Stimulated activated naive CD8-positive, alpha-beta T cell treated with anti-CD3 and anti-CD28 coated beads, Interleukin-15, Interleukin-2, amounts not matched to agents 100 U/mL and 50 U/mL, for 24 hours (primary cell): ENCODE measurements at regions not wholly inside any gene's neighbourhood (a gene's known extent, or its start where the extent isn't known, plus 50 kb on each side); places are given as distances from the start of the nearest gene placed in this dataset.

Source experiments
- ATAC-seq: fragments of 150-1000 bp; cut with Tn5 transposase; one replicate; pipeline ENCODE4 v1.10.0; 2021
- DNase-seq: peaks from one replicate; pipeline ENCODE4 v3.0.0; 2021

DNA sequence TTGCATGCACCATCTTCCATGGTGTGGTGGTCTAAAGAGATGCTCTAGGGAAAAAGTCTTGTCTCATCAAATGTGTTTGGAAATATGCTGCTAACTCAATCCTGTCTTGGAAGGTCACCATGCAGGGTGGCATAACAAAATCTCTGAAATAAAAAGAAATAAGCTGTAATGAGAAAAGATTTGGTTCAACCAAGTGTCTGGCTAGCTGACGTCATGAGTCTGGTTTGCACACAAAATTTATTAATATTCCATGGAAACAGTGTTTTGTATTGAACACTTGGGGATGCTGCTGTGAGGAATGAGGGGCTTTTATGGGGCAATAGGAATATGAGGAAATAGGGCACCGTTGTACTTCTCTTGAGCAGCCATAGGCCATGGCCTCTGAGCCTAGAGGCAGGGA, 575.7 kb upstream of the CDH5 start:
- no peak for DNase-seq
- no peak for ATAC-seq

DNA sequence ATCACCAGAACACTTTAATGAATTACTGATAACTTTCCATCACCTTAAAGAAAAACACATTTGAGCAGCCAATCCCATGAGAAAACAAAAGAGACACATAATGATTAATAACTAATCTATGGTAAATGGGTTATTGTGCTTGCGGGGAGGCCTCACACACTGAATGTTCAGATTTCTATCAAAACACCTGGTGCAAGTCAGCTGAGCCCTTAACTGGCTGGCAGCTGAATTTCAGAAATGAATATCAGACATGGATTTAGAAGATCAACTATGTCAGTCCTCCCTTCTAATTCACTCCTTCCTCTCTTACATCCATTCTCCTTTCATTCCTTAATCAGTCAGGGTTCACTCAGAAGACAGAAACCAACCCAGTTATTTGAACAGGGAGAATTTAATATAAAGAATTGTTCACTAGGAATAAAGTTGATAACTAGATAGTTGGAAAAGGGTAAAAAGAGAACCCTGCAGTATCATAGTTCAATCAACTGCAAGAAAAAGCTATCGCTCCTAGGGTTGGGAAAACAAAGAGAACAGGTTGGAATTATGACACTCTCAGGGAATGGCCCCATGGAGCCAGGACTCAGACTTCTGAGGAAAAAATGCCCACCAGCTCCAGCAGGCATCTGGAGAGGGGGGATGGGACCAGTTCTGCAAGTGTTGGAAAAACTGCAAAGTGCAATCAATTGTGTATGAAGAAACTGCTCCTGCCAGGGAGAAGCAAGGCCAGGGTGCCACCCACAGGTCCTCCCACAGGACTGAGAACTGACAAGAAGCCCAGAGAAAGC, 577.1 kb upstream of the CDH5 start:
- DNase-seq (no peak), ATAC-seq (no peak)

DNA sequence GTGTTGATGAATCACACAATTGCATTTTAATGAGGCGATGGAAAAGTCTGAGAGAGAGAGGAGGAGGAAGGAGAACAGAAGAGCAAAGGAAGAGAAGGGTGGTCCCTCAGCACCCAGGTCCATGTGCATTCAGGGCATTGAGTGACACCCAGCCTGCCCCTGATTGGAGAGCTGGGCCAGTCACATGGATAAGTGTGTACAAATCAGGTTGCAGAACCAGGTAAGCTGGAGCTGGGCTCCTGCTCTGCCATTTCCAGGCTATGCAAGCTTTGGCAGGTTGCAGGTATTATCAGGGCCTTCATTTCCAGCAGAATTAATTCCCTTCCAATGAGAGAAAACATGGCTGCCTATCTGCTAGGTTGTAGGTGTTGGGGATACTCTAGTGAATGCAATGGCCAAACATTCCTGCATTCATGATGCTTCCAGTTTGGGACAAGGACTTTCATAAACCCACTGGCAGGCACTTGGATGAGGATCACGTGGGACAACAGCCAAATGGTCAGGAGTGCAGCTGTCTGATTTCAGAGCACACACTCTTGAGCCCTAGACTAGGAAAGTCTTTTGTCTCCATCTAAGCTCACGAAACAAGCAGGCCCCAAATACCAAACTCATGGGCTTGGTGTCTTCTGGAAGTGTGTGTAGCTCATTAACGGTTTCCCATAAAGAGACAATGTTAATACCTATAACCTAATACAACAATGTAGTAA, 577.9 kb upstream of the CDH5 start:
- no peak for ATAC-seq

DNA sequence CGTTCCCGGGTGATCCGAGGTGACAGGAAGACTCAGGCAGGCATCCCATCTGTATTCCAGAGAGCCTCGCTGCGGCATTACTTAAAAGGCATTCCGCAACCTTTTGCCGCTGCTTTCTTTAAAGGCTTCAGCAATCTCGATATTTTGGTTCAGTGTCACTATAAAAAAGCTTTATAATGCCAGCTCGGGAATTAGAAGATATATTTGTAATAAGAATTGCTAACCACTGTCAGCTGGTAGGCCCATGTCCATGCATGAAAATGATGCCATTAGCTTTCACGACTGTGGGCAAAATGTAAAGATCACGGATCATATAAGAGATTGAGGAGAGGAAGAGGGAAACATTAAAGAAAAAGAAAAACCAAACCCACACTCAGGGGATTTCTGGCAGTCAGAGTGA, 578.6 kb upstream of the CDH5 start:
- ATAC-seq: no peak
- DNase-seq: no peak

More for the DNA sequence above, 577.9 kb upstream of the CDH5 start:
- DNase-seq: no peak

DNA sequence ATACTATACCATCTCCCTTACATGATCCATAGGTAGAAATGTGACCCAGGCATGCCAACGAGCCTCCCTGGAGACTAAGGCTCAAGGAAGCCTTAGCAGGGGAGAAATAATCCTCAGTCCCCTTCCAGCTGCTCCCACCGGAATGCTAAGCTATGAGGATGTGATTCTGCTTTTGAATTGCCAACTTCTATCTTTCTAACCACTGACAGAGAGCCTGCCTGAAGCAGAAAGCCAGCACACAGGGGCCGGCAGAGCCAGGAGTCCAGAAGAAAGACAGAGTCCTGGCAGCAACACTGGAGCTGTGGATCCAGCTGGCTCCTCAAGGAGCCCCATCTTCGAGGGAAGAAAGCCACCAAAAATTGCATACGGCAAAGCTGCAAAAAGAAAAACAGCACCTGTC, 579.6 kb upstream of the CDH5 start:
- ATAC-seq: no peak

DNA sequence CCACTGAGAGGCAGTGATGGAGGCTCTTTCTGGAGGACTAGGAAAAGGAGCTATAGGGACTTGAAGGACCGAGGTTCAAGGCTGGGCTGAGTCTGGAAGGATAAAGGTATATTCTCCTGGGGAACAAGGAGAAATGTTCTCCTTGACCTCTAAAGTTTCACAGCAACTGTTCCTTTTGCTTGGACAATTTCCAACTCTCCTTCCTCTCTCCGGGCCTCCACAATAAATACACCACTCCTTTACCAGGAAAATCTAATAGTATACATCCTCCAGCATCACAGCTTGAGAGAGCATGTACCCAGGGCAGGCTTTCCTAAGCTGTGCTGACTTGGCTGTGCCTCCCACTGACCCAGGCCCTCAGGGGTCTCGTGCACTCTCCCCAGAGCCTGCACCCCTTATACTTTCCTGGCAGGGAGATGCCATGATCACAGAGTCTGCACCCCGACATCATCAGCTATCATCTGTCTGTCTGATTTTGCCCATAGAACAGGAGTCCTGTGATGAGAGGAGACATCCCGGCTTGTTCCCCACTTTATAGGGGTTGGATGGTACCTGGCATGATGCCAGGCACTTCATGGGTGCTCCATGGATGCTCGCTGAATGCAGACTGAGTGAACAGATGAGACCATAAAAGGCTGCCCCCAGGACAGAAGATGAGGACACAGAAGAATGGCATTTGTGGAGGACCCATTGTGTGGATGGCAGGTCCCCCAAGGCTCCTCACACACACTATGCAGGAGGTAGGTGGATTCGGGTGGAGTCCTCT, 582.6 kb upstream of the CDH5 start:
- no peak for DNase-seq

More for the DNA sequence above, 579.6 kb upstream of the CDH5 start:
- DNase-seq: no peak

DNA sequence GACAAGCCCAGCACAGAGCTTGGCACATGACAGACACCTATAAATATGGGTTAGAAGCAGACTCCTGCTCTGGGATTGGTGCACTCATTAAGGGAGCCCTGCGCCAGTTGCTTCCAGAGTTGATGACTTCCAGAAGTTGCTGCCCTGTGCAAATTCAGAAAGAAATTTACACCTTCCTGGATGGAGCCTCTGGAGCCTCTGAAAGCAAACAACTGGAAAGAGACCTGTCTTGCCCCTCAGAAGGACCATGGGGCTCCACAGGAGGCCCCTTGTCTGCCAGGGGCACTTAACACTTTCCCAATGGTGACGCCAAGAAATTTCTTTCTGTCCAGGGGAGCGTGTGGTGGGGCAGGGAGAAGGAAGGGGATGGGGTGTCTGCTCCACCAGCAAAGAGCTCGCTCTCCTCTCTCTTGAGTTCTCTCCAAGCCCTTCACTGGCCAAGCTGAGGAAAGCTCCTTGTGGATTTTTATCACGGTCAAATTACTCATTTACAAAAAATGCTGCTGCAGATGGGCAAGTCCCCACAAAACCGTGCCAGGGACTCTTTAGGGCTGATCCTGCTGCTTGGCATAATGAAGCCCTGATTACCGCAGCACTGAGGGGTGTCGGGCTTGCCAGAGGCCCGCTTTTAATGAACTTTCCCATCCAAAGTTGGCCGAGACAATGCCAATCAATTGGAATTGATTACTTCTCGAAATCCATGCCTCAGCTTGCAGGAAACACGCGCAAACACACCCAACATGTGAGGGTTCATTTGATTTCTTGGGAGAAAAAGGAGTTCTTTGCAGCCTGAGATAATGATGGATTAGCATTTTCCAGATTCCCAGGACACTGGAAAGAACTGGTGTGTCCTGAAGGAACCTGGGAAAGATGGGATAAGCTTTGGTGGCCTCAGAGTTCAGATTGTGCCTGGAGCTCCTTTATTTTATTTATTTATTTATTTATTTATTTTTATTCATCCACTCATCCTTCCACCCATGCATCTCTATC, 583.6 kb upstream of the CDH5 start:
- ATAC-seq: no peak
- no peak for DNase-seq

More for the DNA sequence above, 582.6 kb upstream of the CDH5 start:
- no peak for ATAC-seq

DNA sequence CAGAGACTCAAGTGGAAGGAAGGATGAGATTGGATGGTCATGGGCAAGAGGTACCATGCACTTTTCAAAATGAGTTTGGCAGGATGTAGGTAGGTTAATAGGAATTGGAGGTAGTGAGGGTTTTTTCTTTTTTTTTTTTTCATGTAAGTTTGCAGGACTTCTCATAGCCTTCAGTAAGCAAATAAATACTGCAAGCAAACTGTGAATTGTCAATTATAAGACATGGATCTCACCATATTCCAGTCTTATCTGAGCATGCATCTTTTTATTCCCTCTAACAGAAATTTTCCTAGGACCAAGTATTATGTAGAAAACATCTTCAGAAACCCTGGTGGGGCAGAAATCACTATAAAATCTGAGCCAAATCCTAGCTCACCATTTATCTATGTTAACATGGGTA, 584.6 kb upstream of the CDH5 start:
- no peak for ATAC-seq
- DNase-seq: no peak

DNA sequence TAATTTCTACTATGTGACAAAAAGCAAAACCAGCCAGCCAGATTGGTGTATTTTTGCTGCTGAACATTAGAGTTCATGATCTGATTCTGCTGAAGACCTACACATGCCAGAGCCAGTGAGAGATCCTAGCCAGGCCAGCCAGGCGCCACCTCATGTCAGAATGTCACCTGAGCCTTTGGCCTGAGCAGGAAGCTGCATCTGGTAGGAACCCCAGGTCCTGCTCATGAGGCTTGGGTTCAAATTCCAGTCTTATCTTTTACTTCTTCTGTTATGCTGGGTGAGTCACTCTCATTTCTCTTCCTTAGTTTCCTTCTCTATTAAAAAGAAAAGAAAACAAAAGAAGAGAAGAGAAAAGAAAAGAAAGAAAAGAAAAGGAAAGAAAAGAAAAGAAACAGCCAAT, 585.1 kb upstream of the CDH5 start:
- DNase-seq: no peak

DNA sequence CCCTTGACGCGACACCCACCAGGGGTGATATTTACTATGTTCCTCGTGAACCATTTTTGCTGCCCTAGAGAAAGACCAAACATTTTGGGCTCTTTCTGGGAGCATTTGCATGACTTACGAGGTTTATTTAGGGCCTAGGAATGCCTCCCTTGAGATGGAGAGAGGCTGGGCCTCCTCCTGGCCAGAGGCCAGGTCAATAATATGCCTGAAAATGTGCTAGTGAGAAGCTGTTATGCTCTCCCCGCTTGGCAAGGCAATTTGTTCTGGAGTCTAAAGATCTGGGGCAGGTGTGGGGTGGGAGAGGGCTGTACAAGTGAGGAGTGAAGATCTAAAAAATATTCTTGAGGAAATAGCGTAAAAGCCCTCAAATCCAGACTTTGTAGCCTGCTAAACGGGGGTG, 587.3 kb upstream of the CDH5 start:
- no peak for ATAC-seq
- no peak for DNase-seq

More for the DNA sequence above, 585.1 kb upstream of the CDH5 start:
- ATAC-seq: no peak

DNA sequence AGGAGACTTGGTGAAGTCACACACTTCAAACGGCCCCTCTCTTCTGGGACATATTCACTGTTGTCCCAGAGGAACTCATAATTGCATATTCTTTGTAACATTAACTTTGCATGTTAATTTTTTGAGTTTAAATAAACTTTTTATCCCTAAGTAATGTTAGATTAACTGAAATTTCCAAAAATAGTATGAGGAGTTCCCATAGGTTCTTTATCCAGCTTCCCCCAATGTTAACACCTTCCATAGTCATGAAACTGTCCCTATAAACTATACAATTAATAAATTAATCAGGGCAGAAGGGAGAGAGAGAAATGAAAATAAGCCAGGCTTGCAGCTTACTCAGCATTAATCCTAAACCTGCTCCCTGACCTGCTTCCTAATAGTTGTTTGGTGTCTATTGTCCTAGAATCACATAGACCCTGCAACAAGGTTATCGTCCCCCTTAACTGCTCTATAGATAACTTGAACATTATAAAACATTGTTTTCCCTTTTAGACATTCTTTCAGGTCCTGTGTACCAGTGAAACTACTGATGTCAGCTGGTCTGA, 589.8 kb upstream of the CDH5 start:
- DNase-seq (no peak), ATAC-seq (no peak)

DNA sequence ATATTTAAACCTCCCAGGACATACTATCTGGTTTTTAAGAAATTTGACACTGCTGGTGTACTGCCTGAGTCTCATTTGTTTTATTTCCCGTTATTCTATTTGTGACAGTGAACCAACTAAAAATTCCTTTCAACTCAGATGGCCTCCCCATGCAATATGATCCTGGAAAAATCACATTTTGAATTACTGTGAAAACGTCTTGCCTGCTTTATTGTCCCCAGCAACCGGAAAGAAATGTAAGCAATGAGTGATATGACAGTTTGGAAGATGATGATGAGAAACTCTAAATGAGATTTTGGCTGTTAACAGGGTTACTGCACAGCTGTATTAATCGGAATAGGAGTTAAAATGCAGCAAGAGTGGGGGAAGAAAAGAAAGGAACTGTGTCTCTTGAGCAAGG, 590.7 kb upstream of the CDH5 start:
- ATAC-seq (no peak), DNase-seq (no peak)

DNA sequence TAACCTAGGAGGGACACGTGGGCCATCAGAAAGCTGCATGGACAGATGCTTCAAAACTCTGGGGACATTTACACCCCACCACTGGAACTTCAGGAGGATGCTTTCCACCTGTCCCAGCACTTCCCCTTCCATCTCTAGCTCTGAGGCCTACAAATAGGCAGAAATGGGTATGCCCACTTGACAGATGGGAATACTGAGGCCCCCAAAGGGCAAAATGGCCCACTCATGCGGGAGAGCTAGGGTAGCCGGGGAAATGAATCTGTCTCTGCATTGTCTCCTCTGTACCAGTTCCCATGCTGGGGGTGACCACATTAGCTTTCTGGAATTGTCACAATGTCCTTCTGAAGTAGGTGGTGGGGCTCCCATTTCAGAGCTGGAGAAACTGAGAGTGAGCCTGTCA, 592.1 kb upstream of the CDH5 start:
- ATAC-seq (no peak), DNase-seq (no peak)

DNA sequence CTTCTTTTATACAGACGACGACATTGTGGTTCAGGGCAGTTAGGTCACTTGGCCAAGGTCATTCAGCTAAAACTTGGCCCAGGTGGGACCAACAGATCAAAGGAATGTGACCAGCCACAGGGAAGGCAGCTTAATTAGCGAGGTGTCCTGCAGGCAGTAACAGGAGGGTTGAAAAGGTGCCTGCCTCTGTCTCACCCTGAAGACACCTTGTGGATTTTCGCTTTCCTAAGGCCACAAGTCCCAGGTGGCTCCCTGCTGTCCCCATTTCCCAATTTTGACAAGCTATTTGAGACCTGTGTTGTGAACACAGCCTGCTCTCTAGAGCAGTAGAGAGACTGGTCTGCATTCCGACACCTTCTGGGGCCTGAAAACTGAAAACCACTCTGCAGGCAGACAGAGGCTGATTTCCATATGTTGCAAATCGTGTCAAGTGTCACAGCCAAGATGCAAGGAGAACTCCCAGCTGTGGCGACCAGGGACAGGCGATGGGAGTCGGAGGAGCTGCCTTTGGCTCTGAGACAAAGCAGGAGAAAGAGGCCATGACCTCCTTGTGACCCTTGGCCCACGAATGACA, 593.1 kb upstream of the CDH5 start:
- ATAC-seq: no peak
- DNase-seq: no peak

DNA sequence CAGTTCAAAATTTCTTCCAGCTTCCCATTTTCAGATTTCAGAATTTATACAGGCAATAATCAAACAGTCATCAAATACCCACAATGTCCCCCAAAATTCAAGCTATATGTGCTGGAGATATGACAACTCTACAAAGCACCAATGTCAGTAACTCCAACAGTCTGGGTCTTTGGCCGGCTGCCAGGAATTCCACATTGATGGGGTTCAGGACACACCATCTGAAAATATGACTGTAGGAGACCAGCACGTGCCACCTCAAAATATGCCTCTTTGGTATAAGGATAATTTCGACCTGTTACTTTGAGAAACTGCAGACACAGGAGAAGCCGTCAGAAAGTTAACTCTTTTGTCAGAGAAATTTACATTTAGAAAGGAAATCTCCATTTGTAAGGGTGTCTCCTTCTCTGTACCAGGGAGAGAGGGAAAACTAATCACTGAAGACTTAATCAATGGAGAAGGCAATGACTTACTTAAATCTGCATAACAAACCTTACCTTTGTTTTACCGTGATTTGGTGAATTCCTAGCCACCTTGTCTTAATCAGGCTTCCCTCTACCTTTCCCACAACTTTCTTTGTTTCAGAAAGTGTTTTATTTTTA, 594.3 kb upstream of the CDH5 start:
- ATAC-seq: no peak
- DNase-seq: no peak

DNA sequence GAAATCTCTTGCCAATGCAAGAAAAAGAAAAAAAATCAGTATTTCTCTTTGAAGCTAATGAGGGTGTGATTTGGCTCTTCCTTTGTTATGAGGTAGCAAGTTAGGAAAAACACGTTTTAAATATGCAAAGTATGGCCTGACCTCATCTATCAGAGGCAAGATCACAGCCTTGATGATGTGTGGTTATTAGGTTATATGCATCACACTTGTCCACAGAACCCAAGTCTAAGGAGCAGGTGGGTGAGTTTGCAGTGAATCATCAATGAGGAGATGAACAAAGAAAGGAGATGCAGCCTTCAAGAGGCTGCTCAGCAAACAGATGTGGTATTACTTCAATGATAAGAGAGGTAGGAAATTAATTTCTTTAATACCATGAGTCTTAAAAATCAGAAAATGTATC, 594.8 kb upstream of the CDH5 start:
- ATAC-seq: no peak

DNA sequence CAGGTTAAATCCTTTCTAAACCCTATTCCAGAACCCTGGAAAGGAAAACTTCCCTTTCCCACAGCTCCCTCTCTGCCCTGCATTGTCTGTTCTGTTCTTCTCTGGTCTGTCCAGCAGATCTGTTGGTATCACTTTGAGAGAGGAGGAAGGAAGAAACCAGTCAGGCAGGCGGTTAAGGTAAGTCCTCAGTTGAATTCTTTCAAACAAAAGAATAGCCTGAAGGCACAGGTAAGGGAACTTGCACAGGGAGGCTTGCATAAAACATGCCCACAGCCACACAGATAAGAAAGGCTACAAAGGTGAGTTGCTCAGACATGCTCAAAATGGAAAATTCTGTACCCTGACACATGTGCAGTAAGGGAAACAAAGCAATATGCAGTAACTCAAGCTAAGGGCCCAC, 595.7 kb upstream of the CDH5 start:
- DNase-seq: no peak
- ATAC-seq: no peak

More for the DNA sequence above, 594.8 kb upstream of the CDH5 start:
- no peak for DNase-seq

DNA sequence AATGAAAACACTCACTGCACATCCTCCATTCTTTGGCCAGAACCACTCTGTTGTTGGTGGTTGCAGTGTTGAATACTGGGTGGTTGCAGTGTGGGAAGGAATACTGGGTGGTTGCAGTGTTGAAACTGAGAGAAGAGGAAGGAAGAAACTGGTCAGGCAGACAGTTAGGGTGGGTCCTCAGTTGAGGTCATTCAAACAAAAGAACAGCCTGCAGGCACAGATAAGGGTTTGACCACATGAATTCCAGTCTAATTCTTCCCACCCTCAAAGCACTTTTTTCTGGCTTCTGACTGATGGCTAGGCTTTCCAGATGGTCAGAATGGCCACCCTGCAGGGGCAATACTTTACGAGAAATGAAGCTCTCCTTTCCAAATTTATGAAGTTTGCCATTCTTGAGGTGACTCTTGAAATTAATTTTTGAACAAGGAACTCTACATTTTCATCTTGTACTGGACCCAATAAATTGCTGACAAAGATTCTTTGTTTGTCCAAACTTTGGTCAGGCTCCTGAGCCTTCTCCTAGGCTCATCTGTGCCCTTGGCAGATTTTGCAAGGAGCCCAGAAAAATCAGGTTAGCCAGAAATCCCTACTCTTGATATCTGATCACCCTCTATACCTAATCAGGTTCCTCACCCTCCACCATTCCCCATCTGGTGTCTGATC, 596.6 kb upstream of the CDH5 start:
- no peak for ATAC-seq
- DNase-seq: no peak

DNA sequence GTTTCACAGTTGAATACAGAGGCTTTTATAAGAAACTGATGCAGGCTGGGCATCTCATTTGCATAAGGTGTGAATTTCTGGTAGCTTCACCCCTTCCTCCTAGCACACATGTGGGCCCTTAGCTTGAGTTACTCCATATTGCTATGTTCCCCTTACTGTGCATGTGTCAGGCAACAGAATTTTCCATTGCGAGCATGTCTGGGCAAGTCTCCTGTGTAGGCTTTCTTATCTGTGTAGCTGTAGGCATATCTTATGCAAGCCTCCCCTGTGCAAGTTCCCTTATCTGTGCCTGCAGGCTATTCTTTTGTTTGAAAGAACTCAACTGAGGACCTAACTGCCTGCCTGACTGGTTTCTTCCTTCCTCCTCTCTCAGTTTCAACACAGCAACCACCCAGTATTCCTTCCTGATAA, 597.4 kb upstream of the CDH5 start:
- no peak for ATAC-seq
- DNase-seq: no peak

DNA sequence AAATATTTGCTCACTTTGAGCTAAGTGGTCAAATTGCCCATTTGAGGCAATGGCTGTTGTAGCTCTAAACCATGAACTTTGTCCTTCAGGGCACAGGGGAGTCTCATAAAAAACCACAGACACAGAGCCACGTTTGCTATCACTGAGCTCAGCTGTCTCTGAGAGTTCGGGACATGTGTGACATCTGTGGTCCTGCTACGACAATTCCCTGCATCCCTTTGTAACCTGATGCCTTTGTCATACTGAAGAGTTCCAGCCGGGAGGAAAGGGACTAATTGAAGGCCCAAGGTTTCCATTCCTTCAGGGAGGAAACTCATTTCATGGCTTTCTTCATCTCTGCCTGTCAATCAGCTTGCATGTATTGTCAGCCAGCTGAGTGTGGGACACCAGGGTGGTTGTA, 599.4 kb upstream of the CDH5 start:
- no peak for ATAC-seq
- DNase-seq: no peak
